HL-60 (cell line): ENCODE measurements at regions not wholly inside any gene's neighbourhood (a gene's known extent, or its start where the extent isn't known, plus 50 kb on each side); places are given as distances from the start of the nearest gene placed in this dataset.

Experiments used
- DNase-seq, 2 experiments: peaks; one replicate each; pipeline ENCODE4 v3.0.0-alpha.2; 2010 to 2020; ENCODE audit warnings: low read depth in 1 of 2, low spot score in 1 of 2
- H3K27ac ChIP-seq: fragments of 250-450 bp; sonication (Bioruptor Pico); replicated peaks from 2 replicates; pipeline ENCODE4 v1.5.1; 2020; ENCODE audit warnings: mild to moderate bottlenecking, moderate library complexity
- H3K27me3 ChIP-seq: fragments of 250-450 bp; sonication (Bioruptor Pico); 2 replicates; pipeline ENCODE4 v1.5.1; 2021; ENCODE audit warnings: mild to moderate bottlenecking, moderate library complexity; ENCODE audit not compliant: insufficient read depth, poor library complexity, severe bottlenecking
- H3K4me3 ChIP-seq: replicated peaks from 2 replicates; pipeline ENCODE4 v1.5.1; 2011; ENCODE audit warnings: mild to moderate bottlenecking, control low read depth, low read length; ENCODE audit not compliant: insufficient read depth
- CTCF ChIP-seq: IDR thresholded peaks from one replicate; pipeline ENCODE4 v1.5.1; 2011; ENCODE audit warnings: low read length, control low read depth, inconsistent platforms; ENCODE audit not compliant: insufficient read depth
- GABPA ChIP-seq: IDR thresholded peaks from 2 replicates; pipeline ENCODE4 v1.6.1; 2012; ENCODE audit warnings: low read depth
- POLR2AphosphoS5 ChIP-seq: IDR thresholded peaks from 2 replicates; pipeline ENCODE4 v1.6.1; 2012; ENCODE audit warnings: low read depth
- REST ChIP-seq: IDR thresholded peaks from 2 replicates; pipeline ENCODE4 v1.6.1; 2012; ENCODE audit warnings: low read depth; ENCODE audit not compliant: insufficient replicate concordance
- SPI1 ChIP-seq: IDR thresholded peaks from 2 replicates; pipeline ENCODE4 v1.6.1; 2012; ENCODE audit warnings: low read depth, mild to moderate bottlenecking, borderline replicate concordance

- TF ChIP-seq POLR2AphosphoS5, result no peak
- TF ChIP-seq CTCF, result no peak
- TF ChIP-seq GABPA, result no peak
- TF ChIP-seq SPI1, result no peak
- no peak for TF ChIP-seq REST
- no peak overlapping the region for H3K4me3 ChIP-seq
Measured at GRCh38 chr3:153429821-153430220, 267.8 kb downstream of the RAP2B start.

GRCh38 chr3:153431076-153431475 is 269.1 kb downstream of the RAP2B start:
- Histone ChIP-seq H3K27ac (no peak overlapping the region), H3K4me3 (no peak overlapping the region), H3K27me3 (no peaks in the 10 kb centered on the region)
- no peak for DNase-seq
- TF ChIP-seq GABPA, result no peak
- TF ChIP-seq POLR2AphosphoS5, result no peak
- no peak for TF ChIP-seq SPI1
- TF ChIP-seq REST, result no peak
- TF ChIP-seq CTCF, result no peak

More at GRCh38 chr3:153429821-153430220, 267.8 kb downstream of the RAP2B start:
- Histone ChIP-seq H3K27ac (no peak overlapping the region), H3K27me3 (no peaks in the 10 kb centered on the region)
- no peak for DNase-seq

GRCh38 chr3:153437666-153438065 is 275.6 kb downstream of the RAP2B start:
- no peak overlapping the region for H3K27ac ChIP-seq
- TF ChIP-seq GABPA (no peak), REST (no peak), SPI1 (no peak), POLR2AphosphoS5 (no peak), CTCF (no peak)
- no peaks in the 10 kb centered on the region for H3K27me3 ChIP-seq
- DNase-seq, result no peak
- no peak overlapping the region for H3K4me3 ChIP-seq
